ENCODE measurements at regions not wholly inside any gene's neighbourhood (a gene's known extent, or its start where the extent isn't known, plus 50 kb on each side); places are given as distances from the start of the nearest gene placed in this dataset.
"Not testable (repeated sequence)": the region's sequence is repeated elsewhere in the genome, so short reads cannot be mapped to it uniquely, and the experiment has no call there.

GRCh38 chr4:3633277-3633676 is 101.1 kb upstream of the LRPAP1 start:
- not testable (repeated sequence) for H3K4me1 ChIP-seq (ENCODE audit: control insufficient read depth in 2 of 2, insufficient read depth in 2 of 2, low read length in 2 of 2); H3K36me3 ChIP-seq (ENCODE audit: control insufficient read depth in 2 of 2, insufficient read depth in 2 of 2, low read length in 2 of 2); H3K9me3 ChIP-seq (ENCODE audit: control insufficient read depth in 2 of 2, low read length in 2 of 2); H3K9ac ChIP-seq (ENCODE audit: low read depth in 1 of 2, low read length in 2 of 2); H3K4me3 ChIP-seq (ENCODE audit: low read length in 2 of 2); H3K27ac ChIP-seq (ENCODE audit: low read depth in 2 of 2, low read length in 2 of 2); H3K27me3 ChIP-seq (ENCODE audit: control insufficient read depth in 2 of 2, insufficient read depth in 2 of 2, low read length in 2 of 2)

DNA sequence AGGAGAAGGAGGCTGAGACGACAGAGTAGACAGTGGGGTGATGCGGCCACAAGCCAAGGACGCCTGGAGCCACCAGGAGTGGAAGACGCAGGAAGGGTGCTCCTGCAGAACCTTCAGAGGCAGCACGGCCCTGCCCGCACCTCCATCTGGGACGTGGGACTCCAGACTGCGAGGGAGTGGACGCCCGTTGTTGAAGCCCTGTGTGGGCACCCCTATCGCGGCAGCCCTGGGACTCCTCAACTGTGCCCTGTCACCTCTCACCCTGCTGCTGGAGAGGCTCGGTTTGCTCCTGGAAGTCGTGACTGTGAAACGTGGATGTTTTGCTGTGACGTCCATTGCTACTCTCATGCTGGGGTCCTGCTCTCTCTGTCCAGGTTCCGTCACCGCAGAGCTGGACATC is 100.6 kb upstream of the LRPAP1 start:
- H3K4me3 ChIP-seq (ENCODE audit: low read length in 2 of 2); H3K27ac ChIP-seq (ENCODE audit: low read depth in 2 of 2, low read length in 2 of 2); H3K4me1 ChIP-seq (ENCODE audit: control insufficient read depth in 2 of 2, insufficient read depth in 2 of 2, low read length in 2 of 2); H3K36me3 ChIP-seq (ENCODE audit: control insufficient read depth in 2 of 2, insufficient read depth in 2 of 2, low read length in 2 of 2); H3K27me3 ChIP-seq (ENCODE audit: control insufficient read depth in 2 of 2, insufficient read depth in 2 of 2, low read length in 2 of 2); H3K9me3 ChIP-seq (ENCODE audit: control insufficient read depth in 2 of 2, low read length in 2 of 2); H3K9ac ChIP-seq (ENCODE audit: low read depth in 1 of 2, low read length in 2 of 2): not testable (repeated sequence)

GRCh38 chr4:3631544-3632266 is 99.5 kb upstream of the LRPAP1 start:
- not testable (repeated sequence) for H3K36me3 ChIP-seq (ENCODE audit: control insufficient read depth in 2 of 2, insufficient read depth in 2 of 2, low read length in 2 of 2); H3K4me3 ChIP-seq (ENCODE audit: low read length in 2 of 2); H3K9me3 ChIP-seq (ENCODE audit: control insufficient read depth in 2 of 2, low read length in 2 of 2); H3K9ac ChIP-seq (ENCODE audit: low read depth in 1 of 2, low read length in 2 of 2); H3K4me1 ChIP-seq (ENCODE audit: control insufficient read depth in 2 of 2, insufficient read depth in 2 of 2, low read length in 2 of 2); H3K27me3 ChIP-seq (ENCODE audit: control insufficient read depth in 2 of 2, insufficient read depth in 2 of 2, low read length in 2 of 2)
- peak overlapping the region in 1 of 2 donors; percentile 9 for H3K27ac ChIP-seq (ENCODE audit: low read depth in 2 of 2, low read length in 2 of 2)

DNA sequence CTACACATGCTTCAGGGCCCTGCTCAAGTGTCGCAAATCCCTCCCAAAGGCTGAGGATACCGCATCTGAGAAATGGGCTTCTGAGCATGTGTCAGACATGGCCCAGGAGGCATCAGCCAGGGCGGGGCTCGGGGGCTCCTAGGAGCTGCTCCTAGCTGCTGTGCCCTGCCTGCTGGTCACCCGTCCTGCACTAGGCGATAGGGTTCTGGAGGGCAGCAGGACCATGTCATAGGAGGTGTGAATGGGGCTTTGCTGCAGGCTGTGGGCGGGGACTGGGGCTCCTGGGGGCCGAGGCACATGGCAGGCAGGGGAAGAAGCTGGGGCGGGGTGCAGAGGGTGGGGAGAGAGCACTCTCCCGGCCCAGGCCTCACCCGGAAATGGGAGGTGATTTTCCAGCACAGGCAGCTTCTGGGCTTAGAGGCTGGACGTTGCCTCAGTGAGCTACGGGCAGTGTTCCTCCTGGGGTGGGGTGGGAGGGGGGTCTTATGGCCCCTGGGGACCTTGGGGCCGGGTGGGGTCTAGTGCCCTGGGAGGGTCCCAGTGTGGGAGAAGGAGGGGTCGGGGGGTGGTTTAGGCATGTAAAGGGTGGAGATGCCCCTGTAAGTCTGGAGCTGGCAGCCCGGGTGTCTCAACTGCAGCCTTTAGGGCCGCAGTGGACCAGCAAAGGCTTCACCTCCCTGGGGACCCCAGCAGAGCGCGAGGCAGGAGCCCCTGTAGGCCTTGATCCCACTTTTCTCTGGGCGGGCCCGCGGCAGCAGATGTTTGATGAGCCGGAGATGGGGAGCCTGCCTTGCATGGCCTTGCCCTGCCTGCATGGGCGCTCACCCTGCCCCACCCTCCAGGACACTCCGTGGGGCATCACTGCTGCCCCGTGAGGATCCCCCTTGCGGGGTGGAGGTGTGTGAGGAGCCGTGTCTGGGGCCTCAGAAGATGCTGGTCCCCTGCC is 98.6 kb upstream of the LRPAP1 start:
- H3K27me3 ChIP-seq (ENCODE audit: control insufficient read depth in 2 of 2, insufficient read depth in 2 of 2, low read length in 2 of 2) = no peaks in the 10 kb centered on the region
- no peak overlapping the region for H3K9ac ChIP-seq (ENCODE audit: low read depth in 1 of 2, low read length in 2 of 2)
- peaks cover 0 to 2% of the 10 kb centered on the region in 2 donors for H3K4me1 ChIP-seq (ENCODE audit: control insufficient read depth in 2 of 2, insufficient read depth in 2 of 2, low read length in 2 of 2)
- no peaks in the 10 kb centered on the region for H3K9me3 ChIP-seq (ENCODE audit: control insufficient read depth in 2 of 2, low read length in 2 of 2)
- H3K4me3 ChIP-seq (ENCODE audit: low read length in 2 of 2) = no peak overlapping the region
- no peak overlapping the region for H3K27ac ChIP-seq (ENCODE audit: low read depth in 2 of 2, low read length in 2 of 2)
- no peaks in the 10 kb centered on the region for H3K36me3 ChIP-seq (ENCODE audit: control insufficient read depth in 2 of 2, insufficient read depth in 2 of 2, low read length in 2 of 2)

- no peaks in the 10 kb centered on the region for H3K27me3 ChIP-seq (ENCODE audit: control insufficient read depth in 2 of 2, insufficient read depth in 2 of 2, low read length in 2 of 2)
- no peaks in the 10 kb centered on the region for H3K9me3 ChIP-seq (ENCODE audit: control insufficient read depth in 2 of 2, low read length in 2 of 2)
- H3K4me1 ChIP-seq (ENCODE audit: control insufficient read depth in 2 of 2, insufficient read depth in 2 of 2, low read length in 2 of 2) = peaks cover 0 to 2% of the 10 kb centered on the region in 2 donors
- no peak overlapping the region for H3K4me3 ChIP-seq (ENCODE audit: low read length in 2 of 2)
- H3K27ac ChIP-seq (ENCODE audit: low read depth in 2 of 2, low read length in 2 of 2) = no peak overlapping the region
- no peak overlapping the region for H3K9ac ChIP-seq (ENCODE audit: low read depth in 1 of 2, low read length in 2 of 2)
- H3K36me3 ChIP-seq (ENCODE audit: control insufficient read depth in 2 of 2, insufficient read depth in 2 of 2, low read length in 2 of 2) = no peaks in the 10 kb centered on the region
Measured at GRCh38 chr4:3630136-3630597, 97.9 kb upstream of the LRPAP1 start.

- Histone ChIP-seq H3K27me3 (ENCODE audit: control insufficient read depth in 2 of 2, insufficient read depth in 2 of 2, low read length in 2 of 2) (no peaks in the 10 kb centered on the region), H3K36me3 (ENCODE audit: control insufficient read depth in 2 of 2, insufficient read depth in 2 of 2, low read length in 2 of 2) (no peaks in the 10 kb centered on the region), H3K4me1 (ENCODE audit: control insufficient read depth in 2 of 2, insufficient read depth in 2 of 2, low read length in 2 of 2) (peaks cover 0 to under 1% of the 10 kb centered on the region in 2 donors)
Measured at GRCh38 chr4:3629665-3630064, 97.4 kb upstream of the LRPAP1 start.

DNA sequence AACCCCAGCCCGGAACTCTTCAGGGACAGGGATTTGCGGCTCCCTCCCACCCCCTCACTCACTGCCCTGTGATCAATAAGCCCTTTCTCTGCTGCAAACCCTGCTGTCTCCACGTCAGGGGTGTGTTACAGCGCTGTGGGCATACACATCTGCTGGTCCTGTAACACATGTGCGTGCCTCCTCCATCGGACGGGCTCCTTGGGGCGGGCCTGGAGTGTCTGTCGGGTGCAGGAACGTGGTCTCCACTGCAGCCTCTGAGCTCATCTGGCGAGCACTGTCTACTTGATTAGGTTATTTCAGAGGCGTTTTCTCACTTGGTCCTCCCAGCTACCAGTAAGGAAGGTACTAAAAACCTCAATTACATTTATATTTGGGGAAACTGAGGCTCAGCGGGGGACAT is 97.0 kb upstream of the LRPAP1 start:
- not testable (repeated sequence) for H3K36me3 ChIP-seq (ENCODE audit: control insufficient read depth in 2 of 2, insufficient read depth in 2 of 2, low read length in 2 of 2); H3K27me3 ChIP-seq (ENCODE audit: control insufficient read depth in 2 of 2, insufficient read depth in 2 of 2, low read length in 2 of 2); H3K27ac ChIP-seq (ENCODE audit: low read depth in 2 of 2, low read length in 2 of 2); H3K9ac ChIP-seq (ENCODE audit: low read depth in 1 of 2, low read length in 2 of 2); H3K9me3 ChIP-seq (ENCODE audit: control insufficient read depth in 2 of 2, low read length in 2 of 2); H3K4me1 ChIP-seq (ENCODE audit: control insufficient read depth in 2 of 2, insufficient read depth in 2 of 2, low read length in 2 of 2); H3K4me3 ChIP-seq (ENCODE audit: low read length in 2 of 2)

More at GRCh38 chr4:3629665-3630064, 97.4 kb upstream of the LRPAP1 start:
- no peaks in the 10 kb centered on the region for H3K9me3 ChIP-seq (ENCODE audit: control insufficient read depth in 2 of 2, low read length in 2 of 2)
- H3K9ac ChIP-seq (ENCODE audit: low read depth in 1 of 2, low read length in 2 of 2) = no peak overlapping the region
- no peak overlapping the region for H3K4me3 ChIP-seq (ENCODE audit: low read length in 2 of 2)
- no peak overlapping the region for H3K27ac ChIP-seq (ENCODE audit: low read depth in 2 of 2, low read length in 2 of 2)

- Histone ChIP-seq H3K27me3 (ENCODE audit: control insufficient read depth in 2 of 2, insufficient read depth in 2 of 2, low read length in 2 of 2) (no peaks in the 10 kb centered on the region), H3K9ac (ENCODE audit: low read depth in 1 of 2, low read length in 2 of 2) (no peak overlapping the region), H3K9me3 (ENCODE audit: control insufficient read depth in 2 of 2, low read length in 2 of 2) (no peaks in the 10 kb centered on the region), H3K27ac (ENCODE audit: low read depth in 2 of 2, low read length in 2 of 2) (no peak overlapping the region), H3K4me1 (ENCODE audit: control insufficient read depth in 2 of 2, insufficient read depth in 2 of 2, low read length in 2 of 2) (no peaks in the 10 kb centered on the region), H3K36me3 (ENCODE audit: control insufficient read depth in 2 of 2, insufficient read depth in 2 of 2, low read length in 2 of 2) (no peaks in the 10 kb centered on the region), H3K4me3 (ENCODE audit: low read length in 2 of 2) (no peak overlapping the region)
Measured at GRCh38 chr4:3628868-3629175, 96.6 kb upstream of the LRPAP1 start.

GRCh38 chr4:3627967-3628867 is 96.0 kb upstream of the LRPAP1 start:
- not testable (repeated sequence) for H3K36me3 ChIP-seq (ENCODE audit: control insufficient read depth in 2 of 2, insufficient read depth in 2 of 2, low read length in 2 of 2); H3K4me3 ChIP-seq (ENCODE audit: low read length in 2 of 2); H3K27me3 ChIP-seq (ENCODE audit: control insufficient read depth in 2 of 2, insufficient read depth in 2 of 2, low read length in 2 of 2); H3K9me3 ChIP-seq (ENCODE audit: control insufficient read depth in 2 of 2, low read length in 2 of 2); H3K4me1 ChIP-seq (ENCODE audit: control insufficient read depth in 2 of 2, insufficient read depth in 2 of 2, low read length in 2 of 2); H3K27ac ChIP-seq (ENCODE audit: low read depth in 2 of 2, low read length in 2 of 2); H3K9ac ChIP-seq (ENCODE audit: low read depth in 1 of 2, low read length in 2 of 2)

DNA sequence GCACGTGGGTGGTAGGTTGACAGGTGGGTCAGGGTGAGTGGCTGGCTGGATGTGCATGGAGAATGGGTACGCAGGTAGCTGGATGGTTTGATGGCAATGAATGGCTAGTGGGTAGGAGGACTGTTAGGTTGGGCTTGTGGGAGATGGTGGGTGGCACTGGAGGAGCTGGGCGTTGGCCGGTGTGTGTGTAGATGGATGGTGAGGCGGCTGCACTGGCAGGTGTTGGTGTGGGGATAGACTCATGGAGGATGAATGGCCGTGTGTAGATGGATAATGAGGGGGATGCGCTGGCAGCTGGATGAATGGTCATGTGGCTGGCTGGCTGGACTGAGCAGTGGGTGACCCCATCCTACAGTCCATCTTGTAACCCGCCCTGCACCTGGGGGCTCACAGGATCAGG is 95.2 kb upstream of the LRPAP1 start:
- not testable (repeated sequence) for H3K4me1 ChIP-seq (ENCODE audit: control insufficient read depth in 2 of 2, insufficient read depth in 2 of 2, low read length in 2 of 2); H3K4me3 ChIP-seq (ENCODE audit: low read length in 2 of 2); H3K9me3 ChIP-seq (ENCODE audit: control insufficient read depth in 2 of 2, low read length in 2 of 2); H3K9ac ChIP-seq (ENCODE audit: low read depth in 1 of 2, low read length in 2 of 2); H3K27ac ChIP-seq (ENCODE audit: low read depth in 2 of 2, low read length in 2 of 2); H3K27me3 ChIP-seq (ENCODE audit: control insufficient read depth in 2 of 2, insufficient read depth in 2 of 2, low read length in 2 of 2); H3K36me3 ChIP-seq (ENCODE audit: control insufficient read depth in 2 of 2, insufficient read depth in 2 of 2, low read length in 2 of 2)
